Omental fat pad (tissue), 3 donors: ENCODE measurements at regions not wholly inside any gene's neighbourhood (a gene's known extent, or its start where the extent isn't known, plus 50 kb on each side); places are given as distances from the start of the nearest gene placed in this dataset. TPM values are rescaled to one million over a fixed set of nuclear protein-coding genes. Genes with fewer than 3 reads are reported as not detected.

ENCODE experiments used
- ATAC-seq: fragments of 150-250 bp; one replicate; pipeline ENCODE4 v1.9.1; 2016; ENCODE audit warnings: mild to moderate bottlenecking, moderate library complexity; ENCODE audit not compliant: low FRiP score
- DNase-seq: peaks from one replicate; pipeline ENCODE4 v3.0.0-alpha.2; 2019; ENCODE audit warnings: low spot score
- CTCF ChIP-seq, 3 donors: fragments of 450-650 bp; IDR thresholded peaks; one replicate each; pipeline ENCODE4 v1.5.1; 2016 to 2017; ENCODE audit warnings: antibody characterized with exemption in 3 of 3, mild to moderate bottlenecking in 3 of 3, moderate library complexity in 2 of 3
- small RNA-seq: library from RNA; depleted of rRNA; stranded (forward); fragments of <200 nt; gene quantifications from one replicate; pipeline ENCODE3, GENCODE V24; 2016

DNA sequence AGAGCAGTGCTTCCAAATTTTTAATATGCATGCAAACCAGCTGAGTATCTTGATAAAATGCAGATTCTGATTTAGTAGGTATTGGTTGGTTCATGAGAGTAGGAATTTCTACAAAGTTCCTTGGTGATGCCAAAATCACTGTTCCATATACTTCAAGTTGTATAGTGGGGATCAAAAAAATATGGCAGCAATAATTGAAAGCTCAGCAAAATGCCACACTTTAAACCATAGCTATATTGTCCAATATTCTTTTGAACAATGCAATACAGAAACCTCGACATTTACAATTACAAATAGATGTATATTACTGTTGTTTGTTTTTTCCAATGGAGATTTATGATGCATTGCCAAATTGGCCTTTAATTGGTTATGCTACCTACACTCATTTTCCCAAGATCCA, 55.7 kb upstream of the NCAM2 start:
- DNase-seq (no peak), ATAC-seq (no peak)
- no peak for TF ChIP-seq CTCF (IDR thresholded peaks at IDR 0.05)

- no peak for TF ChIP-seq CTCF (IDR thresholded peaks at IDR 0.05)
- DNase-seq (no peak), ATAC-seq (no peak)
Observed at GRCh38 chr21:20943561-20943997, 54.6 kb upstream of the NCAM2 start.

DNA sequence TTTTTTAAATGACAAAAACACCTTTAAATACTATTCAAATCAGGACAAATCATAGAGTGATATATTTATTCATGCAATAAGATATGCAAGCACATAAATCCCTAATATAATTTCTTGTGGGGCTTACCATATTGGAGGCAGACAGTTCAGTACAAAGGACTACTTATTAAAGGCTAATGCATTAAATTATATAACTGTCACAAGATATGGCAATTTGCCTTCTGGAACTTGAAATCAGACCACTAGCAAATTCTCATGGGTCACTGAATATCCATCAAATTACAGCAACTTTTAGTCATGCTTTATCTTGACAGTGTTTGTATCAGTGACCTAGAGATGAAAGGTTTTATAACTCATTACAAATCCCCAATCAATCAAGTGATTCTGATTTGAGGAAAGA, 54.1 kb upstream of the NCAM2 start:
- DNase-seq (no peak), ATAC-seq (no peak)
- TF ChIP-seq CTCF (IDR thresholded peaks at IDR 0.05), result no peak

- ATAC-seq (no peak), DNase-seq (no peak)
- TF ChIP-seq CTCF (IDR thresholded peaks at IDR 0.05), result no peak
Observed at GRCh38 chr21:20946701-20947100, 51.5 kb upstream of the NCAM2 start.

Small RNA genes lying in the stretch of these regions (small RNA-seq; reads per million reads assigned to genes)
- not detected for gene AL157359.3
- not detected for gene AP001506.1
- not detected for gene MIR548X
- not detected for gene RN7SKP147
- not detected for gene RNU1-139P
- not detected for gene RNU6-772P
- gene RPL37P4, result not detected
